ENCODE measurements at regions not wholly inside any gene's neighbourhood (a gene's known extent, or its start where the extent isn't known, plus 50 kb on each side); places are given as distances from the start of the nearest gene placed in this dataset.

GRCh38 chr17:27390540-27390939, 65.7 kb upstream of the KSR1 start:
- Histone ChIP-seq H3K27ac (ENCODE audit: low read depth, low read length) (no peak overlapping the region), H3K9me3 (ENCODE audit: control insufficient read depth in 2 of 3, low read length in 3 of 3) (no peaks in the 10 kb centered on the region), H3K36me3 (ENCODE audit: control insufficient read depth in 2 of 3, insufficient read depth in 3 of 3, low read length in 3 of 3) (no peaks in the 10 kb centered on the region), H3K27me3 (ENCODE audit: control insufficient read depth in 2 of 2, insufficient read depth in 2 of 2, low read length in 2 of 2) (no peaks in the 10 kb centered on the region), H3K4me1 (ENCODE audit: control insufficient read depth in 2 of 2, insufficient read depth in 2 of 2, low read length in 2 of 2) (no peaks in the 10 kb centered on the region), H3K4me3 (ENCODE audit: low read length) (no peak overlapping the region)
- DNase-seq (no peak), ATAC-seq (no peak)
- H3K4me3 Mint-ChIP-seq = no peak overlapping the region
- peaks cover 0 to 21% (median 4%) of the 10 kb centered on the region in 7 donors for H3K4me1 Mint-ChIP-seq
- ChIA-PET POLR2A (no interaction called here), CTCF (no interaction called here)
- H3K9me3 Mint-ChIP-seq = peaks cover 0 to 7% (median 0%) of the 10 kb centered on the region in 11 donors
- H3K27me3 Mint-ChIP-seq = peaks cover 5 to 37% (median 10%) of the 10 kb centered on the region in 5 donors
- no peak overlapping the region for H3K27ac Mint-ChIP-seq
- intact Hi-C loops (cut with micrococcal nuclease) = no loop called here
- H3K36me3 Mint-ChIP-seq = peaks cover 0 to 5% (median 0%) of the 10 kb centered on the region in 5 donors

GRCh38 chr17:27391427-27391826, 64.8 kb upstream of the KSR1 start:
- Mint-ChIP-seq H3K36me3 (peaks cover 0 to 5% (median 0%) of the 10 kb centered on the region in 5 donors), H3K4me3 (no peak overlapping the region), H3K27me3 (peaks cover 5 to 40% (median 10%) of the 10 kb centered on the region in 5 donors), H3K9me3 (peaks cover 0 to 7% (median 0%) of the 10 kb centered on the region in 11 donors), H3K4me1 (peaks cover 0 to 21% (median 4%) of the 10 kb centered on the region in 7 donors), H3K27ac (no peak overlapping the region)
- ChIA-PET POLR2A (no interaction called here), CTCF (no interaction called here)
- no peaks in the 10 kb centered on the region for H3K4me1 ChIP-seq (ENCODE audit: control insufficient read depth in 2 of 2, insufficient read depth in 2 of 2, low read length in 2 of 2)
- no peak overlapping the region for H3K27ac ChIP-seq (ENCODE audit: low read depth, low read length)
- ATAC-seq (no peak), DNase-seq (no peak)
- H3K27me3 ChIP-seq (ENCODE audit: control insufficient read depth in 2 of 2, insufficient read depth in 2 of 2, low read length in 2 of 2) = no peaks in the 10 kb centered on the region
- H3K4me3 ChIP-seq (ENCODE audit: low read length) = no peak overlapping the region
- intact Hi-C loops (cut with micrococcal nuclease) = no loop called here
- no peaks in the 10 kb centered on the region for H3K36me3 ChIP-seq (ENCODE audit: control insufficient read depth in 2 of 3, insufficient read depth in 3 of 3, low read length in 3 of 3)
- H3K9me3 ChIP-seq (ENCODE audit: control insufficient read depth in 2 of 3, low read length in 3 of 3) = no peaks in the 10 kb centered on the region

- no peaks in the 10 kb centered on the region for H3K9me3 ChIP-seq (ENCODE audit: control insufficient read depth in 2 of 3, low read length in 3 of 3)
- Mint-ChIP-seq H3K4me1 (no peaks in the 10 kb centered on the region), H3K4me3 (no peak overlapping the region), H3K27ac (no peak overlapping the region), H3K9me3 (peaks cover 0 to 7% (median 0%) of the 10 kb centered on the region in 11 donors), H3K36me3 (peaks cover 0 to 5% (median 0%) of the 10 kb centered on the region in 5 donors), H3K27me3 (peaks cover 10 to 44% (median 12%) of the 10 kb centered on the region in 5 donors)
- ChIA-PET POLR2A (no interaction called here), CTCF (no interaction called here)
- DNase-seq (no peak), ATAC-seq (no peak)
- H3K4me1 ChIP-seq (ENCODE audit: control insufficient read depth in 2 of 2, insufficient read depth in 2 of 2, low read length in 2 of 2) = no peaks in the 10 kb centered on the region
- H3K36me3 ChIP-seq (ENCODE audit: control insufficient read depth in 2 of 3, insufficient read depth in 3 of 3, low read length in 3 of 3) = no peaks in the 10 kb centered on the region
- intact Hi-C loops (cut with micrococcal nuclease) = no loop called here
- no peak overlapping the region for H3K4me3 ChIP-seq (ENCODE audit: low read length)
- H3K27me3 ChIP-seq (ENCODE audit: control insufficient read depth in 2 of 2, insufficient read depth in 2 of 2, low read length in 2 of 2) = no peaks in the 10 kb centered on the region
- no peak overlapping the region for H3K27ac ChIP-seq (ENCODE audit: low read depth, low read length)
Measured at GRCh38 chr17:27396045-27396444, 60.2 kb upstream of the KSR1 start.

GRCh38 chr17:27396941-27397340, 59.3 kb upstream of the KSR1 start:
- Histone ChIP-seq H3K27ac (ENCODE audit: low read depth, low read length) (no peak overlapping the region), H3K27me3 (ENCODE audit: control insufficient read depth in 2 of 2, insufficient read depth in 2 of 2, low read length in 2 of 2) (no peaks in the 10 kb centered on the region), H3K36me3 (ENCODE audit: control insufficient read depth in 2 of 3, insufficient read depth in 3 of 3, low read length in 3 of 3) (no peaks in the 10 kb centered on the region), H3K4me3 (ENCODE audit: low read length) (no peak overlapping the region), H3K9me3 (ENCODE audit: control insufficient read depth in 2 of 3, low read length in 3 of 3) (no peaks in the 10 kb centered on the region), H3K4me1 (ENCODE audit: control insufficient read depth in 2 of 2, insufficient read depth in 2 of 2, low read length in 2 of 2) (no peaks in the 10 kb centered on the region)
- intact Hi-C loops (cut with micrococcal nuclease) = no loop called here
- H3K27me3 Mint-ChIP-seq = peaks cover 10 to 41% (median 17%) of the 10 kb centered on the region in 5 donors
- no peaks in the 10 kb centered on the region for H3K4me1 Mint-ChIP-seq
- no peak overlapping the region for H3K27ac Mint-ChIP-seq
- ChIA-PET CTCF (no interaction called here), POLR2A (no interaction called here)
- peaks cover 0 to 7% (median 0%) of the 10 kb centered on the region in 11 donors for H3K9me3 Mint-ChIP-seq
- H3K36me3 Mint-ChIP-seq = peaks cover 0 to 5% (median 0%) of the 10 kb centered on the region in 5 donors
- DNase-seq (no peak), ATAC-seq (no peak)
- H3K4me3 Mint-ChIP-seq = no peak overlapping the region

- H3K36me3 ChIP-seq (ENCODE audit: control insufficient read depth in 2 of 3, insufficient read depth in 3 of 3, low read length in 3 of 3) = no peaks in the 10 kb centered on the region
- CTCF ChIA-PET = no interaction called here
- H3K4me3 Mint-ChIP-seq = no peak overlapping the region
- no peak overlapping the region for H3K27ac Mint-ChIP-seq
- H3K9me3 ChIP-seq (ENCODE audit: control insufficient read depth in 2 of 3, low read length in 3 of 3) = no peaks in the 10 kb centered on the region
- no peak for DNase-seq
- ATAC-seq = no peak
- H3K27me3 ChIP-seq (ENCODE audit: control insufficient read depth in 2 of 2, insufficient read depth in 2 of 2, low read length in 2 of 2) = no peaks in the 10 kb centered on the region
- H3K4me1 ChIP-seq (ENCODE audit: control insufficient read depth in 2 of 2, insufficient read depth in 2 of 2, low read length in 2 of 2) = no peaks in the 10 kb centered on the region
- H3K27me3 Mint-ChIP-seq = peaks cover 10 to 31% (median 17%) of the 10 kb centered on the region in 5 donors
- peaks cover 0 to 7% (median 0%) of the 10 kb centered on the region in 11 donors for H3K9me3 Mint-ChIP-seq
- POLR2A ChIA-PET = no interaction called here
- no peak overlapping the region for H3K27ac ChIP-seq (ENCODE audit: low read depth, low read length)
- no peaks in the 10 kb centered on the region for H3K4me1 Mint-ChIP-seq
- intact Hi-C loops (cut with micrococcal nuclease) = no loop called here
- peaks cover 0 to 5% (median 0%) of the 10 kb centered on the region in 5 donors for H3K36me3 Mint-ChIP-seq
- H3K4me3 ChIP-seq (ENCODE audit: low read length) = no peak overlapping the region
Measured at GRCh38 chr17:27398691-27399090, 57.6 kb upstream of the KSR1 start.

- H3K9me3 Mint-ChIP-seq = peaks cover 0 to 2% (median 0%) of the 10 kb centered on the region in 11 donors
- no peak overlapping the region for H3K27ac Mint-ChIP-seq
- H3K4me1 Mint-ChIP-seq = no peaks in the 10 kb centered on the region
- H3K27me3 Mint-ChIP-seq = peaks cover 0 to 15% (median 5%) of the 10 kb centered on the region in 5 donors
- no peak overlapping the region for H3K4me3 ChIP-seq (ENCODE audit: low read length)
- ChIA-PET CTCF (no interaction called here), POLR2A (no interaction called here)
- ATAC-seq (no peak), DNase-seq (no peak)
- intact Hi-C loops (cut with micrococcal nuclease) = no loop called here
- H3K27ac ChIP-seq (ENCODE audit: low read depth, low read length) = no peak overlapping the region
- H3K36me3 Mint-ChIP-seq = no peaks in the 10 kb centered on the region
- no peaks in the 10 kb centered on the region for H3K27me3 ChIP-seq (ENCODE audit: control insufficient read depth in 2 of 2, insufficient read depth in 2 of 2, low read length in 2 of 2)
- H3K9me3 ChIP-seq (ENCODE audit: control insufficient read depth in 2 of 3, low read length in 3 of 3) = no peaks in the 10 kb centered on the region
- H3K4me1 ChIP-seq (ENCODE audit: control insufficient read depth in 2 of 2, insufficient read depth in 2 of 2, low read length in 2 of 2) = no peaks in the 10 kb centered on the region
- no peaks in the 10 kb centered on the region for H3K36me3 ChIP-seq (ENCODE audit: control insufficient read depth in 2 of 3, insufficient read depth in 3 of 3, low read length in 3 of 3)
- no peak overlapping the region for H3K4me3 Mint-ChIP-seq
Measured at GRCh38 chr17:27400991-27401390, 55.3 kb upstream of the KSR1 start.

GRCh38 chr17:27402943-27403342, 53.3 kb upstream of the KSR1 start:
- Histone ChIP-seq H3K27me3 (ENCODE audit: control insufficient read depth in 2 of 2, insufficient read depth in 2 of 2, low read length in 2 of 2) (no peaks in the 10 kb centered on the region), H3K4me1 (ENCODE audit: control insufficient read depth in 2 of 2, insufficient read depth in 2 of 2, low read length in 2 of 2) (no peaks in the 10 kb centered on the region), H3K4me3 (ENCODE audit: low read length) (no peak overlapping the region), H3K36me3 (ENCODE audit: control insufficient read depth in 2 of 3, insufficient read depth in 3 of 3, low read length in 3 of 3) (no peaks in the 10 kb centered on the region), H3K27ac (ENCODE audit: low read depth, low read length) (no peak overlapping the region), H3K9me3 (ENCODE audit: control insufficient read depth in 2 of 3, low read length in 3 of 3) (no peaks in the 10 kb centered on the region)
- H3K4me3 Mint-ChIP-seq = no peak overlapping the region
- DNase-seq (no peak), ATAC-seq (no peak)
- H3K27ac Mint-ChIP-seq = no peak overlapping the region
- H3K9me3 Mint-ChIP-seq = peaks cover 0 to 2% (median 0%) of the 10 kb centered on the region in 11 donors
- intact Hi-C loops (cut with micrococcal nuclease) = no loop called here
- ChIA-PET CTCF (no interaction called here), POLR2A (no interaction called here)
- H3K27me3 Mint-ChIP-seq = peaks cover 0 to 12% (median 5%) of the 10 kb centered on the region in 5 donors
- no peaks in the 10 kb centered on the region for H3K36me3 Mint-ChIP-seq
- no peaks in the 10 kb centered on the region for H3K4me1 Mint-ChIP-seq

Data from naive thymus-derived CD4-positive, alpha-beta T cell (primary cell).